CD14-positive monocyte (primary cell): ENCODE measurements at regions not wholly inside any gene's neighbourhood (a gene's known extent, or its start where the extent isn't known, plus 50 kb on each side); places are given as distances from the start of the nearest gene placed in this dataset.

Experiments
- DNase-seq, 3 donors: peaks; one replicate each; pipeline ENCODE4 v3.0.0-alpha.2; 2011 to 2022
- H2AFZ ChIP-seq: 2 replicates; pipeline ENCODE4 v1.6.0; 2012; ENCODE audit warnings: mild to moderate bottlenecking, low read depth, low read length, inconsistent platforms; ENCODE audit not compliant: insufficient read depth, poor library complexity, severe bottlenecking
- H3K27ac ChIP-seq, 2 donors: 1 replicate in 1 of 2; 2 replicates in 1 of 2; pipeline ENCODE4 v1.5.1; 2012 to 2013; ENCODE audit warnings: low read length in 2 of 2, control low read depth in 1 of 2, inconsistent platforms in 1 of 2, low read depth in 1 of 2, mild to moderate bottlenecking in 1 of 2
- H3K27me3 ChIP-seq, 2 donors: one replicate each; pipeline versions ENCODE4 v1.6.0 to v1.6.1; 2011 to 2013; ENCODE audit warnings: low read length in 2 of 2; ENCODE audit not compliant: control insufficient read depth in 2 of 2, insufficient read depth in 2 of 2
- H3K36me3 ChIP-seq, 2 donors: replicated peaks in 1 of 2; 1 replicate in 1 of 2; 2 replicates in 1 of 2; pipeline versions ENCODE4 v1.5.1 to v1.6.1; 2012 to 2013; ENCODE audit warnings: low read length in 2 of 2, control low read depth in 1 of 2, inconsistent platforms in 1 of 2, mild to moderate bottlenecking in 1 of 2; ENCODE audit not compliant: insufficient read depth in 2 of 2, control insufficient read depth in 1 of 2
- H3K4me1 ChIP-seq, 2 donors: 1 replicate in 1 of 2; 2 replicates in 1 of 2; pipeline versions ENCODE4 v1.5.1 to v1.6.1; 2012 to 2013; ENCODE audit warnings: low read length in 2 of 2, control low read depth in 1 of 2, inconsistent platforms in 1 of 2, mild to moderate bottlenecking in 1 of 2, moderate library complexity in 1 of 2; ENCODE audit not compliant: insufficient read depth in 2 of 2, control insufficient read depth in 1 of 2
- H3K4me2 ChIP-seq: replicated peaks from 2 replicates; pipeline ENCODE3; 2012; ENCODE audit warnings: low read length, moderate library complexity, mild to moderate bottlenecking; ENCODE audit not compliant: poor library complexity, severe bottlenecking; ENCODE audit errors: extremely low read depth
- H3K4me3 ChIP-seq, 3 experiments: fragments of 200-600 bp in 1 of 3; sonication (generic) in 1 of 3; replicated peaks in 1 of 3; 1 replicate in 2 of 3; 2 replicates in 1 of 3; pipeline ENCODE4 v1.5.1; 2011 to 2013; ENCODE audit warnings: low read length in 3 of 3, mild to moderate bottlenecking in 3 of 3, control low read depth in 2 of 3, low read depth in 2 of 3, inconsistent platforms in 1 of 3, moderate library complexity in 1 of 3
- H3K79me2 ChIP-seq: 2 replicates; pipeline ENCODE4 v1.6.0; 2012; ENCODE audit warnings: mild to moderate bottlenecking, control low read depth, inconsistent platforms, low read length, moderate library complexity; ENCODE audit not compliant: insufficient read depth
- H3K9ac ChIP-seq: 2 replicates; pipeline ENCODE4 v1.6.0; 2017; ENCODE audit warnings: low read length, mild to moderate bottlenecking; ENCODE audit not compliant: insufficient read depth, poor library complexity, severe bottlenecking
- H3K9me3 ChIP-seq, 2 donors: replicated peaks in 1 of 2; 1 replicate in 1 of 2; 2 replicates in 1 of 2; pipeline versions ENCODE4 v1.5.1 to v1.6.1; 2012 to 2013; ENCODE audit warnings: low read length in 2 of 2, control low read depth in 1 of 2; ENCODE audit not compliant: control insufficient read depth in 1 of 2, insufficient read depth in 1 of 2
- H4K20me1 ChIP-seq: 2 replicates; pipeline ENCODE4 v1.6.0; 2012; ENCODE audit warnings: mild to moderate bottlenecking, low read length, control low read depth, moderate library complexity; ENCODE audit not compliant: insufficient read depth
- H3K27ac Mint-ChIP-seq, 7 donors: one replicate each; pipeline ENCODE4 v1.8.0; 2020; ENCODE audit warnings: mild to moderate bottlenecking in 7 of 7, mixed read lengths in 7 of 7, moderate library complexity in 6 of 7, inconsistent platforms in 2 of 7
- H3K27me3 Mint-ChIP-seq, 3 donors: one replicate each; pipeline ENCODE4 v1.8.0; 2021 to 2022; ENCODE audit warnings: low read depth in 3 of 3, mild to moderate bottlenecking in 3 of 3, mixed read lengths in 3 of 3, moderate library complexity in 3 of 3, inconsistent platforms in 1 of 3
- H3K36me3 Mint-ChIP-seq, 2 donors: one replicate each; pipeline ENCODE4 v1.8.0; 2020; ENCODE audit warnings: mixed read lengths in 2 of 2, inconsistent platforms in 1 of 2, mild to moderate bottlenecking in 1 of 2
- H3K4me1 Mint-ChIP-seq: one replicate; pipeline ENCODE4 v1.8.0; 2020; ENCODE audit warnings: mild to moderate bottlenecking, mixed read lengths
- H3K4me3 Mint-ChIP-seq, 2 donors: one replicate each; pipeline ENCODE4 v1.8.0; 2020; ENCODE audit warnings: mild to moderate bottlenecking in 2 of 2, mixed read lengths in 2 of 2, moderate library complexity in 1 of 2
- H3K9me3 Mint-ChIP-seq, 7 donors: one replicate each; pipeline ENCODE4 v1.8.0; 2020 to 2022; ENCODE audit warnings: mixed read lengths in 7 of 7, mild to moderate bottlenecking in 6 of 7, moderate library complexity in 6 of 7, inconsistent platforms in 2 of 7
- WGBS: methylation state at CpG from one replicate; pipeline ENCODE4 v1.1.5; 2013; ENCODE audit warnings: missing lambda C conversion rate; ENCODE audit not compliant: insufficient coverage; 5-methylcytosine and 5-hydroxymethylcytosine counted together
- intact Hi-C, 2 donors: fragments of 100-400 bp; cut with micrococcal nuclease; formaldehyde crosslinking; loops; one replicate each; pipeline versions ENCODE4 v1.15.0 to v1.15.1; 2023
- TF ChIP-seq, protein P1 (sequence below): fragments of 200-600 bp; IDR thresholded peaks from one replicate; pipeline ENCODE4 v1.8.0; 2022; ENCODE audit warnings: antibody characterized with exemption, mild to moderate bottlenecking

- no peak overlapping the region for H3K27ac ChIP-seq
- TF ChIP-seq, protein P1, sequence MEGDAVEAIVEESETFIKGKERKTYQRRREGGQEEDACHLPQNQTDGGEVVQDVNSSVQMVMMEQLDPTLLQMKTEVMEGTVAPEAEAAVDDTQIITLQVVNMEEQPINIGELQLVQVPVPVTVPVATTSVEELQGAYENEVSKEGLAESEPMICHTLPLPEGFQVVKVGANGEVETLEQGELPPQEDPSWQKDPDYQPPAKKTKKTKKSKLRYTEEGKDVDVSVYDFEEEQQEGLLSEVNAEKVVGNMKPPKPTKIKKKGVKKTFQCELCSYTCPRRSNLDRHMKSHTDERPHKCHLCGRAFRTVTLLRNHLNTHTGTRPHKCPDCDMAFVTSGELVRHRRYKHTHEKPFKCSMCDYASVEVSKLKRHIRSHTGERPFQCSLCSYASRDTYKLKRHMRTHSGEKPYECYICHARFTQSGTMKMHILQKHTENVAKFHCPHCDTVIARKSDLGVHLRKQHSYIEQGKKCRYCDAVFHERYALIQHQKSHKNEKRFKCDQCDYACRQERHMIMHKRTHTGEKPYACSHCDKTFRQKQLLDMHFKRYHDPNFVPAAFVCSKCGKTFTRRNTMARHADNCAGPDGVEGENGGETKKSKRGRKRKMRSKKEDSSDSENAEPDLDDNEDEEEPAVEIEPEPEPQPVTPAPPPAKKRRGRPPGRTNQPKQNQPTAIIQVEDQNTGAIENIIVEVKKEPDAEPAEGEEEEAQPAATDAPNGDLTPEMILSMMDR = no peak
- intact Hi-C loops = no loop called here
Measured at GRCh38 chr5:104299998-104300706, 737.6 kb upstream of the NUDT12 start.

GRCh38 chr5:104298518-104298917, 735.9 kb upstream of the NUDT12 start:
- H3K4me3 ChIP-seq = no peak overlapping the region
- DNase-seq = no peak
- no peak overlapping the region for H3K4me2 ChIP-seq
- Mint-ChIP-seq H3K4me1 (no peaks in the 10 kb centered on the region), H3K27ac (no peak overlapping the region), H3K9me3 (peaks cover 0 to 13% (median 0%) of the 10 kb centered on the region in 7 donors), H3K4me3 (no peak overlapping the region), H3K36me3 (no peaks in the 10 kb centered on the region), H3K27me3 (peaks cover 0 to 2% (median 0%) of the 10 kb centered on the region in 3 donors)
- no peaks in the 10 kb centered on the region for H4K20me1 ChIP-seq
- H3K36me3 ChIP-seq = no peaks in the 10 kb centered on the region
- no peak overlapping the region for H3K9ac ChIP-seq
- intact Hi-C loops = no loop called here
- no peaks in the 10 kb centered on the region for H3K9me3 ChIP-seq
- H3K27me3 ChIP-seq = no peaks in the 10 kb centered on the region
- 96% methylated on average over 3 of the region's 5 CpGs for WGBS
- no peak overlapping the region for H3K27ac ChIP-seq
- H3K79me2 ChIP-seq = no peaks in the 10 kb centered on the region
- TF ChIP-seq, protein P1 = no peak
- H3K4me1 ChIP-seq = no peaks in the 10 kb centered on the region
- no peak overlapping the region for H2AFZ ChIP-seq

More at GRCh38 chr5:104299998-104300706, 737.6 kb upstream of the NUDT12 start:
- Histone ChIP-seq H3K4me2 (no peak overlapping the region), H4K20me1 (no peaks in the 10 kb centered on the region), H3K27me3 (no peaks in the 10 kb centered on the region), H2AFZ (no peak overlapping the region), H3K9me3 (no peaks in the 10 kb centered on the region), H3K79me2 (no peaks in the 10 kb centered on the region), H3K4me1 (no peaks in the 10 kb centered on the region), H3K36me3 (no peaks in the 10 kb centered on the region), H3K9ac (no peak overlapping the region), H3K4me3 (no peak overlapping the region)
- Mint-ChIP-seq H3K4me3 (no peak overlapping the region), H3K27me3 (peaks cover 0 to 2% (median 0%) of the 10 kb centered on the region in 3 donors), H3K27ac (no peak overlapping the region), H3K4me1 (no peaks in the 10 kb centered on the region), H3K36me3 (no peaks in the 10 kb centered on the region), H3K9me3 (peaks cover 0 to 8% (median 0%) of the 10 kb centered on the region in 7 donors)
- no peak for DNase-seq
- 100% methylated on average over 2 of the region's 7 CpGs for WGBS
